SK-N-SH treated with all-trans-retinoic acid at 6 μM for 48 hours (cell line): ENCODE measurements at regions not wholly inside any gene's neighbourhood (a gene's known extent, or its start where the extent isn't known, plus 50 kb on each side); places are given as distances from the start of the nearest gene placed in this dataset.

Experiments used
- ATAC-seq: fragments of 200-7000 bp; cut with Tn5 transposase; 3 replicates; pipeline ENCODE4 v1.9.1; 2020; ENCODE audit warnings: mild to moderate bottlenecking, moderate library complexity
- ARNTL ChIP-seq: fragments of 450-650 bp; formaldehyde crosslinking; IDR thresholded peaks from 2 replicates; pipeline ENCODE4 v1.5.0; 2020; ENCODE audit warnings: low read depth, mild to moderate bottlenecking, moderate library complexity, borderline replicate concordance
- BACH2 ChIP-seq: fragments of 250-450 bp; sonication (Bioruptor Pico); IDR thresholded peaks from 2 replicates; pipeline ENCODE4 v1.9.0; 2021; ENCODE audit warnings: mild to moderate bottlenecking, borderline replicate concordance
- CREB5 ChIP-seq: fragments of 250-450 bp; sonication (Bioruptor Pico); IDR thresholded peaks from 2 replicates; pipeline ENCODE4 v1.5.1; 2020; ENCODE audit warnings: low read depth, mild to moderate bottlenecking, moderate library complexity
- CSDC2 ChIP-seq: fragments of 250-450 bp; sonication (Bioruptor Pico); IDR thresholded peaks from 2 replicates; pipeline ENCODE4 v1.5.0; 2020; ENCODE audit warnings: mild to moderate bottlenecking, moderate library complexity
- ESRRG ChIP-seq: fragments of 250-450 bp; sonication (Bioruptor Pico); IDR thresholded peaks from 2 replicates; pipeline ENCODE4 v1.6.1; 2021; ENCODE audit warnings: mild to moderate bottlenecking
- GLIS3 ChIP-seq: fragments of 250-450 bp; sonication (Bioruptor Pico); IDR thresholded peaks from 2 replicates; pipeline ENCODE4 v1.5.0; 2020; ENCODE audit warnings: mild to moderate bottlenecking, moderate library complexity
- ISL1 ChIP-seq: fragments of 250-450 bp; sonication (Bioruptor Pico); IDR thresholded peaks from 2 replicates; pipeline ENCODE4 v2.1.2; 2022; ENCODE audit warnings: mild to moderate bottlenecking, moderate library complexity
- OSR1 ChIP-seq: fragments of 250-450 bp; sonication (Bioruptor Pico); IDR thresholded peaks from 2 replicates; pipeline ENCODE4 v1.8.0; 2022; ENCODE audit warnings: moderate library complexity, mild to moderate bottlenecking, inconsistent platforms
- PATZ1 ChIP-seq: fragments of 250-450 bp; sonication (Bioruptor Pico); IDR thresholded peaks from 2 replicates; pipeline ENCODE4 v1.8.0; 2020; ENCODE audit warnings: mild to moderate bottlenecking, moderate library complexity, borderline replicate concordance
- PPARA ChIP-seq: fragments of 250-450 bp; sonication (Bioruptor Pico); IDR thresholded peaks from 2 replicates; pipeline ENCODE4 v1.5.0; 2020; ENCODE audit warnings: mild to moderate bottlenecking, borderline replicate concordance
- RARB ChIP-seq: fragments of 250-450 bp; sonication (Bioruptor Pico); IDR thresholded peaks from 2 replicates; pipeline ENCODE4 v1.8.0; 2021; ENCODE audit warnings: mild to moderate bottlenecking, moderate library complexity
- SNAI2 ChIP-seq: fragments of 250-450 bp; sonication (Bioruptor Pico); IDR thresholded peaks from 2 replicates; pipeline ENCODE4 v1.5.0; 2020; ENCODE audit warnings: mild to moderate bottlenecking, moderate library complexity
- TCF4 ChIP-seq: fragments of 250-450 bp; sonication (Bioruptor Pico); IDR thresholded peaks from 2 replicates; pipeline ENCODE4 v1.8.0; 2021; ENCODE audit warnings: mild to moderate bottlenecking, moderate library complexity, borderline replicate concordance
- TOX ChIP-seq: fragments of 250-450 bp; sonication (Bioruptor Pico); IDR thresholded peaks from 2 replicates; pipeline ENCODE4 v1.8.0; 2021; ENCODE audit warnings: mild to moderate bottlenecking, moderate library complexity, borderline replicate concordance
- ZC3H10 ChIP-seq: fragments of 250-450 bp; sonication (Bioruptor Pico); IDR thresholded peaks from 2 replicates; pipeline ENCODE4 v1.5.1; 2021; ENCODE audit warnings: mild to moderate bottlenecking, moderate library complexity
- ZFP3 ChIP-seq: fragments of 250-450 bp; sonication (Bioruptor Pico); IDR thresholded peaks from 2 replicates; pipeline ENCODE4 v1.5.0; 2020; ENCODE audit warnings: mild to moderate bottlenecking, moderate library complexity
- ZNF565 ChIP-seq: fragments of 450-650 bp; formaldehyde crosslinking; conservative IDR thresholded peaks from 2 replicates; pipeline ENCODE4 v1.5.0; 2020; ENCODE audit warnings: low read depth, mild to moderate bottlenecking, moderate library complexity
- ZNF70 ChIP-seq: fragments of 450-650 bp; formaldehyde crosslinking; IDR thresholded peaks from 2 replicates; pipeline ENCODE4 v1.5.0; 2020; ENCODE audit warnings: mild to moderate bottlenecking, moderate library complexity
- ZNF8 ChIP-seq: fragments of 450-650 bp; formaldehyde crosslinking; IDR thresholded peaks from 2 replicates; pipeline ENCODE4 v1.5.0; 2020; ENCODE audit warnings: mild to moderate bottlenecking, moderate library complexity
- TF ChIP-seq, protein P1 (sequence below): fragments of 250-450 bp; sonication (Bioruptor Pico); IDR thresholded peaks from 2 replicates; pipeline ENCODE4 v1.5.0; 2020; ENCODE audit warnings: mild to moderate bottlenecking, moderate library complexity
- TF ChIP-seq, protein P2 (sequence below): fragments of 250-450 bp; sonication (Bioruptor Pico); IDR thresholded peaks from 2 replicates; pipeline ENCODE4 v1.5.1; 2021; ENCODE audit warnings: mild to moderate bottlenecking, moderate library complexity

- no peak for TF ChIP-seq CREB5
These were observed 67.1 kb upstream of the CTDP1 start (continued) for GRCh38 chr18:79612291-79613108.

DNA sequence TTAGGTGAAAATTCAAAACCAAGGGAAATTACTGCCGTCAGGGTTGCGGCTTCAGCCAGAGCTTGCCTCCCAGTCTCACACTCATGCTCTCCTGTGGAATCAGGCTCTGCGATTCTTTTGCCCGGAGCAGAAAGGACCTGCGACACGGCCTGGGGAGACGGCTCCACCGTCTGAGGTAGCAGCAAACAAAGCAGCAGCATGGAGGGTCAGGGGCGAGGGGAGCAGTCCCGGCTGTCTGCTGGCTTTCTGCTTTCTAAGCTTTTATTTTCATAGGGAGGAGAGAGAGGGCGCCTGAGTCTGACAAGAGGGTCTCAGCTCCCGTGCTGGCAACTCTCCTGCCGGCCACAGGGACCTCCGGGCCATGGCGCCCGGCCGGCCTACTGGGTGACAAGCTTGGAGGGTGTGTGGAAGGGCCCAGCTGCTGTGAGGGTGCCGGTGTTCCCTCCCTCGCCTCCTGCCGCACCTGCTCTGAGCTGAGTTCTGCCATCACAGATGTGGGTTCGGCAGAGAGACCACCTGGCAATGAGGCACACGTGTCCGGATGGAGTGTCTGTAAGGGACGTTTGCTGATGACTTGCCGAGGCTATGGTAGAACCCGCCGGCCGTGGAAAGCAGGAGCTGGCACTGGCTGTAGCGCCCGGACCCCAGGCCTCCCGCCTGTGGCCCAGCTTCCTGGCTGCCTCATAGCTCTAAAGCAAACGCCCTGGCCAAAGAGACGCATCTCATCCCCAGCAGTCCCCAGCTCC, 66.2 kb upstream of the CTDP1 start:
- no peak for ATAC-seq
- TF ChIP-seq ESRRG (CRISPR knock-in tag) (no peak), ZFP3 (CRISPR knock-in tag) (no peak), GLIS3 (CRISPR knock-in tag) (no peak), RARB (CRISPR knock-in tag) (no peak), CREB5 (no peak), TOX (no peak), ISL1 (CRISPR knock-in tag) (no peak), ZNF8 (CRISPR knock-in tag) (no peak), ZC3H10 (CRISPR knock-in tag) (no peak)
- TF ChIP-seq, all 23 proteins: peak for 0

- no peak for TF ChIP-seq ZNF565 (CRISPR knock-in tag)
- TF ChIP-seq ZFP3 (CRISPR knock-in tag) = no peak
- TF ChIP-seq CREB5 = no peak
- TF ChIP-seq, protein P1, sequence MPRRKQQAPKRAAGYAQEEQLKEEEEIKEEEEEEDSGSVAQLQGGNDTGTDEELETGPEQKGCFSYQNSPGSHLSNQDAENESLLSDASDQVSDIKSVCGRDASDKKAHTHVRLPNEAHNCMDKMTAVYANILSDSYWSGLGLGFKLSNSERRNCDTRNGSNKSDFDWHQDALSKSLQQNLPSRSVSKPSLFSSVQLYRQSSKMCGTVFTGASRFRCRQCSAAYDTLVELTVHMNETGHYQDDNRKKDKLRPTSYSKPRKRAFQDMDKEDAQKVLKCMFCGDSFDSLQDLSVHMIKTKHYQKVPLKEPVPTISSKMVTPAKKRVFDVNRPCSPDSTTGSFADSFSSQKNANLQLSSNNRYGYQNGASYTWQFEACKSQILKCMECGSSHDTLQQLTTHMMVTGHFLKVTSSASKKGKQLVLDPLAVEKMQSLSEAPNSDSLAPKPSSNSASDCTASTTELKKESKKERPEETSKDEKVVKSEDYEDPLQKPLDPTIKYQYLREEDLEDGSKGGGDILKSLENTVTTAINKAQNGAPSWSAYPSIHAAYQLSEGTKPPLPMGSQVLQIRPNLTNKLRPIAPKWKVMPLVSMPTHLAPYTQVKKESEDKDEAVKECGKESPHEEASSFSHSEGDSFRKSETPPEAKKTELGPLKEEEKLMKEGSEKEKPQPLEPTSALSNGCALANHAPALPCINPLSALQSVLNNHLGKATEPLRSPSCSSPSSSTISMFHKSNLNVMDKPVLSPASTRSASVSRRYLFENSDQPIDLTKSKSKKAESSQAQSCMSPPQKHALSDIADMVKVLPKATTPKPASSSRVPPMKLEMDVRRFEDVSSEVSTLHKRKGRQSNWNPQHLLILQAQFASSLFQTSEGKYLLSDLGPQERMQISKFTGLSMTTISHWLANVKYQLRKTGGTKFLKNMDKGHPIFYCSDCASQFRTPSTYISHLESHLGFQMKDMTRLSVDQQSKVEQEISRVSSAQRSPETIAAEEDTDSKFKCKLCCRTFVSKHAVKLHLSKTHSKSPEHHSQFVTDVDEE (CRISPR knock-in tag) = no peak
- no peak for TF ChIP-seq SNAI2 (CRISPR knock-in tag)
- TF ChIP-seq PATZ1 = no peak
- TF ChIP-seq ESRRG (CRISPR knock-in tag) = no peak
- TF ChIP-seq ISL1 (CRISPR knock-in tag) = no peak
- no peak for TF ChIP-seq OSR1 (CRISPR knock-in tag)
- TF ChIP-seq ZNF70 = no peak
- no peak for TF ChIP-seq RARB (CRISPR knock-in tag)
- ATAC-seq = no peak
These were observed 65.2 kb upstream of the CTDP1 start for GRCh38 chr18:79614211-79614955.

DNA sequence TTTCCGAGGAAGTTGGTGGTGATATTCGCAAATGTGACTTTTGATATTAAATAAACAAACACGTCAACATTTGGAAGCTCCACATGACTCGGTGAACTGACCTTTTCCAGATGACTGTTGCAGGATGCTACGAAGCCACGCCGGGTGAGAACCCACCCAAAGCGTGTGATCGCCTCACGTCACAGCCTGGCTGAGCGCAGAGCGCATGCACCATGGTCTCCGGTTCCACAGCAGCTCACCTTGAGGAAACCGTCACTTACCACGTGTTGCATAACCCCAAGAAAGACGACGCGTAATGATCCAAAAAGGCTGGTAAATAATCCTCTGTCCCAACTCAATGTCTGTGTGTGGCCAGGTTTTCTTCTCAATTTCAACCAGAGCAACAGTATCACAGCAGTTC, 64.5 kb upstream of the CTDP1 start:
- no peak for TF ChIP-seq TCF4
- TF ChIP-seq CSDC2 = no peak
- TF ChIP-seq ZC3H10 (CRISPR knock-in tag) = no peak
- TF ChIP-seq PPARA (CRISPR knock-in tag) = no peak
- TF ChIP-seq, protein P2, sequence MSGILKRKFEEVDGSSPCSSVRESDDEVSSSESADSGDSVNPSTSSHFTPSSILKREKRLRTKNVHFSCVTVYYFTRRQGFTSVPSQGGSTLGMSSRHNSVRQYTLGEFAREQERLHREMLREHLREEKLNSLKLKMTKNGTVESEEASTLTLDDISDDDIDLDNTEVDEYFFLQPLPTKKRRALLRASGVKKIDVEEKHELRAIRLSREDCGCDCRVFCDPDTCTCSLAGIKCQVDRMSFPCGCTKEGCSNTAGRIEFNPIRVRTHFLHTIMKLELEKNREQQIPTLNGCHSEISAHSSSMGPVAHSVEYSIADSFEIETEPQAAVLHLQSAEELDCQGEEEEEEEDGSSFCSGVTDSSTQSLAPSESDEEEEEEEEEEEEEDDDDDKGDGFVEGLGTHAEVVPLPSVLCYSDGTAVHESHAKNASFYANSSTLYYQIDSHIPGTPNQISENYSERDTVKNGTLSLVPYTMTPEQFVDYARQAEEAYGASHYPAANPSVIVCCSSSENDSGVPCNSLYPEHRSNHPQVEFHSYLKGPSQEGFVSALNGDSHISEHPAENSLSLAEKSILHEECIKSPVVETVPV = no peak
- TF ChIP-seq CREB5 = no peak
- TF ChIP-seq ZFP3 (CRISPR knock-in tag) = no peak
- TF ChIP-seq RARB (CRISPR knock-in tag) = no peak
- no peak for TF ChIP-seq ARNTL
- no peak for TF ChIP-seq SNAI2 (CRISPR knock-in tag)
- no peak for TF ChIP-seq ISL1 (CRISPR knock-in tag)
- no peak for TF ChIP-seq ZNF8 (CRISPR knock-in tag)
- TF ChIP-seq ZNF70 = no peak
- no peak for TF ChIP-seq BACH2
- TF ChIP-seq, all 23 proteins: peak for 0
- ATAC-seq = no peak
